GM12874 (cell line): ENCODE measurements at regions not wholly inside any gene's neighbourhood (a gene's known extent, or its start where the extent isn't known, plus 50 kb on each side); places are given as distances from the start of the nearest gene placed in this dataset.

Experiments used
- TF ChIP-seq, protein P1 (sequence below): IDR thresholded peaks from 2 replicates; pipeline ENCODE4 v1.5.1; 2011; ENCODE audit warnings: low read depth, mild to moderate bottlenecking, control low read depth, low read length, moderate library complexity; ENCODE audit not compliant: insufficient read depth

DNA sequence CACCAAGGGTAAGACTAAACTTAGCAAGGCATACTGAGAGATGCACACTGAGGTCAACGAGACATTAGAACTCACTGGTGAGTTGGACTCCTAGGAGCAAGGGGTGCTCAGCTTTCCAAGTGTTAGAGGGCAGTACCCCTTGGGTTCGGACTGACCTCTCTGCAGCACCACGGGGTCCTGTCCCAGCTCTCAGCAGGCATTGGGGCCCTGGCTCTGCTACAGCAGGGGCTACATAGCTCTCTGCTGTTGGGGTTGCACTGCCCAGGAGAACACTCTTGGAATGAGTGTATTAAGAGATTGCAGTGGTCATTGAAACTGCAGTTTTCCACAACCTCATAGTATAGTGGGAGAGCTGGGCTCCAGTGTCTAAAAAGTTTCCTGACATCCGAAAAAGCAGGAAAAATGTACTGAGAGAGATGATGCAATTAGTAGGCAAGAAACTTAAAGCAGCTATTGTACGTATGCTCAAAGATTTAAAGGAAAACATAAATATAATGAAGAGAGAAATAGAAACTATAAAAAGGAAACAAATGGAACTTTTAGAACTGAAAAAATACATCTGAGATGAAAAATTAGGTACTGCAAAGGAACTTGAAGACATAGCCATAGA, 132.5 kb upstream of the MAX start:
- TF ChIP-seq, protein P1, sequence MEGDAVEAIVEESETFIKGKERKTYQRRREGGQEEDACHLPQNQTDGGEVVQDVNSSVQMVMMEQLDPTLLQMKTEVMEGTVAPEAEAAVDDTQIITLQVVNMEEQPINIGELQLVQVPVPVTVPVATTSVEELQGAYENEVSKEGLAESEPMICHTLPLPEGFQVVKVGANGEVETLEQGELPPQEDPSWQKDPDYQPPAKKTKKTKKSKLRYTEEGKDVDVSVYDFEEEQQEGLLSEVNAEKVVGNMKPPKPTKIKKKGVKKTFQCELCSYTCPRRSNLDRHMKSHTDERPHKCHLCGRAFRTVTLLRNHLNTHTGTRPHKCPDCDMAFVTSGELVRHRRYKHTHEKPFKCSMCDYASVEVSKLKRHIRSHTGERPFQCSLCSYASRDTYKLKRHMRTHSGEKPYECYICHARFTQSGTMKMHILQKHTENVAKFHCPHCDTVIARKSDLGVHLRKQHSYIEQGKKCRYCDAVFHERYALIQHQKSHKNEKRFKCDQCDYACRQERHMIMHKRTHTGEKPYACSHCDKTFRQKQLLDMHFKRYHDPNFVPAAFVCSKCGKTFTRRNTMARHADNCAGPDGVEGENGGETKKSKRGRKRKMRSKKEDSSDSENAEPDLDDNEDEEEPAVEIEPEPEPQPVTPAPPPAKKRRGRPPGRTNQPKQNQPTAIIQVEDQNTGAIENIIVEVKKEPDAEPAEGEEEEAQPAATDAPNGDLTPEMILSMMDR: no peak

GRCh38 chr14:65237023-65237814, 134.9 kb upstream of the MAX start:
- TF ChIP-seq, protein P1: no peak

DNA sequence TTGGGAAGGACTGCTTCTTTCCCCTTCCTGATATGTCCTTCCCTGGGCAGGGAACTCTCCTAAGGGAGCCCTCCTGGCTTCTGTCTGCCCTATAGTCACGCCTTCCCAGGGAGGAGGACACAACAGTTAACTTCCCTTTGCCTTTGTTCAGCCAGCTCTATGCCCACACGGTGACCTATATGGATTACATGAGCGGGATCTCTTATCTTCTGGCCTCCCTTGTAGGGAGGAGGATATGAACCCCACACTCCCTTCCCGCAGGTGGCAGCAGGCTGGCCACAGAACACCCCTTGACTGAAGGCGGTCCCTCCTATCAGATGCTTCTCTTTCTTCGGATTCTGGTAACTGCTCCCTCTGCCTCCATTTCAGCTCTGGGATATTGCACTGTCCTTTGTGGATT, 135.6 kb upstream of the MAX start:
- TF ChIP-seq, protein P1: no peak

GRCh38 chr14:65238456-65238855, 136.1 kb upstream of the MAX start:
- TF ChIP-seq, protein P1: no peak

DNA sequence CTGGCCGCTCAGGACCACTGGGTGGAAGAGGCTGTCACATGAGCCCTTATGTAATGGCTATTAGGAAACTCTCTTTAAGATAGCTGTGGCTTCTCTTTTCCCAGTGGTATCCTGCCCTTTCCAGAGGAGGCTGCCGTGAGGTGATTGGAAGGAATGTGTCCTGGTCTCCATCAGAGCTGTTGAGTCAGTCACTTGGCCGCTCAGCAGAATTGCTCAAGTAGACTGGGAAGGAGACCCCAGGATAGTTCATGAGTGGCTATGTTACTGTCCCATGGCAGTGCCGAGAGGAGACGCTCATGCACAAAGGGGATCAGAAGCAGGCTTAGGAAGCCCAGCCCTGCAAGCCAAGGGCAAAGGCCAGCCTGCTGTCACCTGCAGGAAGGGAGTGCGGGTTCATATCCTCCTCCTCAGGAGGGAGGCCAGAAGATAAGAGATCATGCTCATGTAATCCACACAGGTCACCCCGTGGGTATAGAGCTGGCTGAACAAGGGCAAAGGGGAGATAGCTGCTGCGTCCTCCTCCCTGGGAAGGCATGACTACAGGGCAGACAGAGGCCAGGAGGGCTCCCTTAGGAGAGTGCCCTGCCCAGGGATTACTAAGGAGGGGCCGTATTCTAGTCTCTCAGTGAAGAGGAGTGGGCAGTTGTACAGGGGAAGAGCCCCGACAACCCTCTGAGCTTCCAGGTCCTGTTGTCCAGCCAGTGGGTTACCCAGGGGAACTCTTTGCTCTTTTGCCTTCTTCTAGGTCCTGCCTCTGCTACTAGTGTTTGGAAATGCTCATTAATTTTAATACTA, 137.0 kb upstream of the MAX start:
- TF ChIP-seq, protein P1: no peak

DNA sequence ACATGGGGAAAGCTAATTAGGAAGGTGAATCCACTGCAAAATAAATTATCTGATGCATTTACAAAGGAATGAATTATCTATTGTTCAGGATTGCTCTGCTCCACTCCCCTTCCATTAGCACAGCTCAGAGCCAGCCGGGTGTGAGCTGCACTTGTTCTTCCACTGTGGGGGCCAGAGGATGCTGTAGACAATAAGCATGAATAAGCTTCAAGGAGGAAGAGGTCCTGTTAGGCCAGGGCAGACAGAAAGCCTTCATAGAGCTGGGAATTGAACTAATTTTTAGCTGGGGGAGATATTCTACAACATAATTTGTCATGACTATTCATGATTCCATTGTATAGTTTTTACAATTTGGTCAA, 137.6 kb upstream of the MAX start:
- TF ChIP-seq, protein P1: no peak

DNA sequence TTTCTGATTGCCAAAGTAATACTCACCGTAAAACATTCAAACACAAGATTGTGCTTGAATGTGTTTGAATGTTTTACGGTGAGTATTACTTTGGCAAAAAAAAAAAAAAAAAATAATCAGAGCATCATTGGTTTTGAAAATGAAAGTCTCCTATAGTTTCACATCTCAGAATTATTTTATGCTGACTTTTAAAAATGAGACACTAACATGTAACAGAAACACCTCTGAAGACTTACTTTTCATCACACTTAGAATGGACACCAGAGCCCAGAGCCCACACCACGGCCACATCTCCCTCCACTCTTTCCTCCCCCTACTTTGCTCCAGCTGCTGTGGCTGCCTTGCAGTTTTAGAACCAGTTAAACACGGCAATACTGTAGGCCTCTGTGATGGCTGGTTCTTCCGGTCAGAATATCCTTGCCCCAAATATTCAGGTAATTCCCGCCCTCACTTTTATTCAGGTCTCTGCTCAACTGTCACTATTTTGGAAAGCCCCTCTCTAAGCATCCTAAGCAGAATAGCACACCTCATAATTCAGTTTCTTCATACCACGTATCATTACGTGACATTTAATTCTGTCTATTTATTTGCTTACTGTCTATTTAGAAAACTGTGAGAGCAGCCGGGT, 138.9 kb upstream of the MAX start:
- TF ChIP-seq, protein P1: no peak
